Urinary bladder (tissue), 3 donors: ENCODE measurements at regions not wholly inside any gene's neighbourhood (a gene's known extent, or its start where the extent isn't known, plus 50 kb on each side); places are given as distances from the start of the nearest gene placed in this dataset.

ENCODE experiments used
- DNase-seq: peaks from one replicate; pipeline ENCODE4 v3.0.0-alpha.2; 2015; ENCODE audit errors: extremely low spot score
- H3K27ac ChIP-seq: one replicate; pipeline ENCODE4 v1.5.1; 2013; ENCODE audit warnings: low read depth, mild to moderate bottlenecking, moderate library complexity
- H3K36me3 ChIP-seq: one replicate; pipeline ENCODE4 v1.6.1; 2013; ENCODE audit warnings: mild to moderate bottlenecking, moderate library complexity; ENCODE audit not compliant: insufficient read depth
- H3K4me1 ChIP-seq: one replicate; pipeline ENCODE4 v1.6.1; 2013; ENCODE audit warnings: mild to moderate bottlenecking, moderate library complexity; ENCODE audit not compliant: insufficient read depth
- H3K4me3 ChIP-seq: one replicate; pipeline ENCODE4 v1.5.1; 2013; ENCODE audit warnings: low read depth, low read length
- WGBS: extraction: QIAGEN DNeasy Blood & Tissue Kit; methylation state at CpG from one replicate; pipeline ENCODE4 v1.1.7; 2013; 5-methylcytosine and 5-hydroxymethylcytosine counted together
- donor health status: healthy with polysubstance abuse.
- donor health status: healthy.

GRCh38 chr16:72404299-72404698 is 232.3 kb upstream of the PMFBP1 start:
- Histone ChIP-seq H3K36me3 (no peaks in the 10 kb centered on the region), H3K4me1 (no peaks in the 10 kb centered on the region), H3K27ac (no peak overlapping the region), H3K4me3 (no peak overlapping the region)
- no peak for DNase-seq

- Histone ChIP-seq H3K27ac (no peak overlapping the region), H3K4me3 (no peak overlapping the region), H3K4me1 (no peaks in the 10 kb centered on the region), H3K36me3 (no peaks in the 10 kb centered on the region)
- DNase-seq = no peak
These were observed 229.1 kb upstream of the PMFBP1 start for GRCh38 chr16:72401084-72401361.

- Histone ChIP-seq H3K36me3 (no peaks in the 10 kb centered on the region), H3K4me3 (no peak overlapping the region), H3K27ac (no peak overlapping the region), H3K4me1 (no peaks in the 10 kb centered on the region)
- no peak for DNase-seq
- 34% methylated on average over 6 of the region's 6 CpGs for WGBS
These were observed 228.5 kb upstream of the PMFBP1 start for GRCh38 chr16:72400257-72401083.

GRCh38 chr16:72399811-72400210 is 227.9 kb upstream of the PMFBP1 start:
- WGBS = 80% methylated on average over 1 of the region's 1 CpG
- no peak for DNase-seq
- H3K27ac ChIP-seq = no peak overlapping the region
- no peaks in the 10 kb centered on the region for H3K36me3 ChIP-seq
- no peak overlapping the region for H3K4me3 ChIP-seq
- no peaks in the 10 kb centered on the region for H3K4me1 ChIP-seq

GRCh38 chr16:72397876-72398275 is 225.9 kb upstream of the PMFBP1 start:
- H3K4me1 ChIP-seq = no peaks in the 10 kb centered on the region
- no peaks in the 10 kb centered on the region for H3K36me3 ChIP-seq
- DNase-seq = no peak
- H3K27ac ChIP-seq = no peak overlapping the region
- H3K4me3 ChIP-seq = no peak overlapping the region

GRCh38 chr16:72394526-72394925 is 222.6 kb upstream of the PMFBP1 start:
- no peak for DNase-seq
- Histone ChIP-seq H3K36me3 (no peaks in the 10 kb centered on the region), H3K27ac (no peak overlapping the region), H3K4me3 (no peak overlapping the region), H3K4me1 (no peaks in the 10 kb centered on the region)

- 93% methylated on average over 3 of the region's 3 CpGs for WGBS
- Histone ChIP-seq H3K4me1 (no peaks in the 10 kb centered on the region), H3K4me3 (no peak overlapping the region), H3K36me3 (no peaks in the 10 kb centered on the region), H3K27ac (no peak overlapping the region)
- DNase-seq = no peak
These were observed 217.8 kb upstream of the PMFBP1 start for GRCh38 chr16:72389791-72390190.

- no peak for DNase-seq
- Histone ChIP-seq H3K27ac (no peak overlapping the region), H3K4me1 (no peaks in the 10 kb centered on the region), H3K36me3 (no peaks in the 10 kb centered on the region), H3K4me3 (no peak overlapping the region)
These were observed 216.1 kb upstream of the PMFBP1 start for GRCh38 chr16:72388007-72388406.

GRCh38 chr16:72384651-72385050 is 212.7 kb upstream of the PMFBP1 start:
- 94% methylated on average over 5 of the region's 5 CpGs for WGBS
- no peak for DNase-seq

GRCh38 chr16:72380283-72380682 is 208.3 kb upstream of the PMFBP1 start:
- Histone ChIP-seq H3K4me1 (no peaks in the 10 kb centered on the region), H3K36me3 (no peaks in the 10 kb centered on the region), H3K4me3 (no peak overlapping the region), H3K27ac (no peak overlapping the region)
- DNase-seq = no peak
- WGBS = 35% methylated on average over 1 of the region's 1 CpG

More at GRCh38 chr16:72384651-72385050, 212.7 kb upstream of the PMFBP1 start:
- H3K4me1 ChIP-seq = no peaks in the 10 kb centered on the region
- no peak overlapping the region for H3K4me3 ChIP-seq
- no peak overlapping the region for H3K27ac ChIP-seq
- H3K36me3 ChIP-seq = no peaks in the 10 kb centered on the region

- no peaks in the 10 kb centered on the region for H3K4me1 ChIP-seq
- no peak overlapping the region for H3K27ac ChIP-seq
- H3K36me3 ChIP-seq = no peaks in the 10 kb centered on the region
- no peak for DNase-seq
- H3K4me3 ChIP-seq = no peak overlapping the region
- WGBS = 94% methylated on average over 2 of the region's 2 CpGs
These were observed 201.2 kb upstream of the PMFBP1 start for GRCh38 chr16:72373201-72373600.

- Histone ChIP-seq H3K36me3 (no peaks in the 10 kb centered on the region), H3K4me3 (no peak overlapping the region), H3K4me1 (no peaks in the 10 kb centered on the region), H3K27ac (no peak overlapping the region)
- DNase-seq = no peak
- WGBS = 39% methylated on average over 15 of the region's 15 CpGs
These were observed 200.4 kb upstream of the PMFBP1 start for GRCh38 chr16:72372087-72373045.

- 50% methylated on average over 10 of the region's 10 CpGs for WGBS
- no peaks in the 10 kb centered on the region for H3K36me3 ChIP-seq
- DNase-seq = no peak
- H3K27ac ChIP-seq = no peak overlapping the region
- no peak overlapping the region for H3K4me3 ChIP-seq
- H3K4me1 ChIP-seq = no peaks in the 10 kb centered on the region
These were observed 199.5 kb upstream of the PMFBP1 start for GRCh38 chr16:72371307-72372086.

- Histone ChIP-seq H3K4me1 (no peaks in the 10 kb centered on the region), H3K4me3 (no peak overlapping the region), H3K36me3 (no peaks in the 10 kb centered on the region), H3K27ac (no peak overlapping the region)
- DNase-seq = no peak
- WGBS = 35% methylated on average over 1 of the region's 1 CpG
These were observed 197.3 kb upstream of the PMFBP1 start for GRCh38 chr16:72369274-72369673.
